ENCODE measurements at regions not wholly inside any gene's neighbourhood (a gene's known extent, or its start where the extent isn't known, plus 50 kb on each side); places are given as distances from the start of the nearest gene placed in this dataset.

DNA sequence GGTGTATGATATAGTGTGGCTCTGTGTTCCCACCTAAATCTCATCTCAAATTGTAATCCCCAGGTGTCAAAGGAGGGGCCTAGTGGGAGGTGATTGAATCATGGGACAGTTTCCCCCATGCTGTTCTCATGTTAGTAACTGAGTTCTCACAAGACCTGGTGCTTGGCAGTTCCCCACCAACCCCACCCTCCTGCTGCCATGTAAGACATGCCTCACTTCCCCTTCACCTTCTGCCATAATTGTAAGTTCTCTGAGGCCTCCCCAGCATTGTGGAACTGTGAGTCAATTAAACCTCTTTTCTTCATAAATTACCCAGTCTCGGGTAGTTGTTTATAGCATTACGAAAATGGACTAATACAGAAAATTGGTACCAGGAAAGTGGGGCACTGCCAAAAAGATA lies 1705.3 kb downstream of the NCAM2 start:
- no peaks in the 10 kb centered on the region for H3K27me3 ChIP-seq
- no peak for DNase-seq
- H3K9me3 ChIP-seq: no peaks in the 10 kb centered on the region
- H3K4me1 ChIP-seq: no peaks in the 10 kb centered on the region
- H3K27ac ChIP-seq: no peak overlapping the region
- no peak overlapping the region for H3K4me3 ChIP-seq
- H3K36me3 ChIP-seq: no peaks in the 10 kb centered on the region
- no peak for TF ChIP-seq POLR2A (IDR thresholded peaks at IDR 0.05)
- TF ChIP-seq, protein P1, sequence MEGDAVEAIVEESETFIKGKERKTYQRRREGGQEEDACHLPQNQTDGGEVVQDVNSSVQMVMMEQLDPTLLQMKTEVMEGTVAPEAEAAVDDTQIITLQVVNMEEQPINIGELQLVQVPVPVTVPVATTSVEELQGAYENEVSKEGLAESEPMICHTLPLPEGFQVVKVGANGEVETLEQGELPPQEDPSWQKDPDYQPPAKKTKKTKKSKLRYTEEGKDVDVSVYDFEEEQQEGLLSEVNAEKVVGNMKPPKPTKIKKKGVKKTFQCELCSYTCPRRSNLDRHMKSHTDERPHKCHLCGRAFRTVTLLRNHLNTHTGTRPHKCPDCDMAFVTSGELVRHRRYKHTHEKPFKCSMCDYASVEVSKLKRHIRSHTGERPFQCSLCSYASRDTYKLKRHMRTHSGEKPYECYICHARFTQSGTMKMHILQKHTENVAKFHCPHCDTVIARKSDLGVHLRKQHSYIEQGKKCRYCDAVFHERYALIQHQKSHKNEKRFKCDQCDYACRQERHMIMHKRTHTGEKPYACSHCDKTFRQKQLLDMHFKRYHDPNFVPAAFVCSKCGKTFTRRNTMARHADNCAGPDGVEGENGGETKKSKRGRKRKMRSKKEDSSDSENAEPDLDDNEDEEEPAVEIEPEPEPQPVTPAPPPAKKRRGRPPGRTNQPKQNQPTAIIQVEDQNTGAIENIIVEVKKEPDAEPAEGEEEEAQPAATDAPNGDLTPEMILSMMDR (IDR thresholded peaks at IDR 0.05): no peak

DNA sequence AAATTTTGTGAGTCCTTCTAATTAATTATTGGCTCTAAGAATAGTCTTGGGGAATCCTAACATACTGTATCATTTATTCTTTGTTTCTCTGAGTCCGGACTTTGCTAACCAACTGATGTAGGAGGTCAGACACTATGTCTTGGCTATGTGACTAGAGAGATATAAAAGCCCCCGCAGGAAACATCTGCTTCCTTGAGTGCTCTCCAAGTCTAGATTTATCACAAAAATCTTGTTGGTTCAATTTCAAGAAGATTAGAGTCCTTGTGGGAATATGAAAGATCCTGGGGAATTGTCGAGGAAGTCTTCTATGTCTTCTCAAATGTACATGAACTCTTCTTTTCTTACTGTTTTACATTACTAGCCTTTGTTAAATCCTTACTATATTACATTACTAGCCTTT lies 1712.5 kb downstream of the NCAM2 start:
- DNase-seq: no peak
- no peak for TF ChIP-seq POLR2A (IDR thresholded peaks at IDR 0.05)
- TF ChIP-seq, protein P1 (IDR thresholded peaks at IDR 0.05): no peak
- H3K4me1 ChIP-seq: no peaks in the 10 kb centered on the region
- H3K4me3 ChIP-seq: no peak overlapping the region
- H3K27me3 ChIP-seq: no peaks in the 10 kb centered on the region
- H3K9me3 ChIP-seq: peaks cover 0 to 3% (median 0%) of the 10 kb centered on the region in 4 donors
- no peaks in the 10 kb centered on the region for H3K36me3 ChIP-seq
- no peak overlapping the region for H3K27ac ChIP-seq

DNA sequence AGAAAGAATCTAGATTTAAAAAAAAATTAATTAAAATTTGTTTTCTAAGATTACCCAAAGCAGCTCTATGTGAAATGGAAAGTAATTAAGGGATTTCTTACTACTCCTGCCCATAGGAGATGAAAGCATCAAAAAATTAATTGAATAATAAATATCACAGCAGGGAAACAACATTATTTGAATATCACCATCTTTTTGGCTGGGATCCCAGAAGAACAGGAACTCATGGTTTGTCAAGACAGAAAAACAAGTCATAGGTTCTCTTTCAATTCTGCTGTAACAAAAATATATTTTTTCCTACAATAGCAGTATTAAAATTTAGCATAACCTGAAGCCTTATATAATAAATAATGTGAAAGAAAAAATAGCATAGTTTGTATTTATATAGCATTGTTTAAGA lies 1713.4 kb downstream of the NCAM2 start:
- Histone ChIP-seq H3K36me3 (no peaks in the 10 kb centered on the region), H3K9me3 (peaks cover 0 to 3% (median 0%) of the 10 kb centered on the region in 4 donors), H3K27me3 (no peaks in the 10 kb centered on the region), H3K27ac (no peak overlapping the region), H3K4me1 (no peaks in the 10 kb centered on the region), H3K4me3 (no peak overlapping the region)
- no peak for DNase-seq
- no peak for TF ChIP-seq POLR2A (IDR thresholded peaks at IDR 0.05)
- TF ChIP-seq, protein P1 (IDR thresholded peaks at IDR 0.05): no peak

DNA sequence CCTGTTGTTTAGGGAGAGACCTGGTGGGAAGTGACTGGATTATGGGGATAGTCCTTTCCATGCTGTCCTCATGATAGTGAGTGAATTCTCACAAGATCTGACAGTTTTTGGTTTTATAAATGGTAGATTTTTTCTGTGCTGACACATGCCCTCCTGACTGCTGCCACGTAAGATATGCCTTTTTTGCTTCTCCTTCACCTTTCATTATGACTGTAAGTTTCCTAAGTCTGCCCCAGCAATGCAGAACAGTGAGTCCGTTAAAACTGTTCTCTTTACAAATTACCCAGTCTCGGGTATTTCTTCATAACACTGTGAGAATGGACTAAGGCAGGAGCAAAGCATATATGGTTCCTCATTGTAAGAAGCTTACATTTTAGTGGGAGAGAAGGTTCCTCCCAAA lies 1727.2 kb downstream of the NCAM2 start:
- H3K4me3 ChIP-seq: no peak overlapping the region
- H3K9me3 ChIP-seq: peaks cover 0 to 6% (median 0%) of the 10 kb centered on the region in 4 donors
- no peaks in the 10 kb centered on the region for H3K4me1 ChIP-seq
- H3K36me3 ChIP-seq: no peaks in the 10 kb centered on the region
- no peaks in the 10 kb centered on the region for H3K27me3 ChIP-seq
- no peak overlapping the region for H3K27ac ChIP-seq
- no peak for TF ChIP-seq POLR2A (IDR thresholded peaks at IDR 0.05)
- TF ChIP-seq, protein P1 (IDR thresholded peaks at IDR 0.05): no peak
- DNase-seq: no peak

DNA sequence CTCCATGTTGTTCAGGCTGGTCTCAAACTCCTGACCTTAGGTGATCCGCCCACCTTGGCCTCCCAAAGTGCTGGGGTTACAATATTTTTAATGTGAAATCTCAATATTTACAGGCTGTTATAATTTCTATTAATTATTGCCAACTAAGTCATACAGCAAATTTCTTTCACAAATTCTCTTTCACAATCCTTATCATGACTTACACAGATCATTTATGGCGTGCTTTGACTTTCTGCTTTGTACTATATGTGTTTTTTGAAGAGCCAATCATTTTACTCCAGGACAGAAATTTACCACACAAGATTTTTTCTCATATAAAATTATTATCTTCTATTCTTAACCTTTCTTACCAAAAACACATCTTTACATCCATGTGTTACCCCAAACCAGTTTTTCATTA lies 1729.9 kb downstream of the NCAM2 start:
- Histone ChIP-seq H3K9me3 (peaks cover 0 to 6% (median 0%) of the 10 kb centered on the region in 4 donors), H3K27ac (no peak overlapping the region), H3K4me1 (no peaks in the 10 kb centered on the region), H3K27me3 (no peaks in the 10 kb centered on the region), H3K4me3 (no peak overlapping the region), H3K36me3 (no peaks in the 10 kb centered on the region)
- DNase-seq: no peak
- no peak for TF ChIP-seq POLR2A (IDR thresholded peaks at IDR 0.05)

DNA sequence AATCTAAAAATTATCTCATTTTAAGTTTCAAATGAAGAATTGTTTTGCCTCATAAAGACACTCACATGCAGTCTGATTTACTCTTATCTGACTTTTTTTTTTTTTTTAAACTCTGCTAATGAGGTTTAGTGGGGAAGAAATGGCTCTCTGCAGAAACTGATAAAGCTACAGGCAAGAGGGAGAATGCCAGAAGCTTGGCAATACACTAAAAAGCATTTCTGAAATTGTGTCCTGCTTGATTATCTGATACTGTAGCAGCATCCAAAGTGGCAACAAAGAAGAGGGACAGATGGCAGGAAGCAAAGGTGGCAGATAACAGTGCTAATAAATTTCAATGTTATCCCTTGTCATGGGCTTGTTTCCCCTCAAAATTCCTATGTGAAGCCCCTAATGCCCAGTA lies 1744.9 kb downstream of the NCAM2 start:
- H3K4me1 ChIP-seq: no peaks in the 10 kb centered on the region
- TF ChIP-seq, protein P1 (IDR thresholded peaks at IDR 0.05): no peak
- no peak for TF ChIP-seq POLR2A (IDR thresholded peaks at IDR 0.05)
- H3K4me3 ChIP-seq: no peak overlapping the region
- H3K27ac ChIP-seq: no peak overlapping the region
- no peaks in the 10 kb centered on the region for H3K9me3 ChIP-seq
- no peak for DNase-seq
- no peaks in the 10 kb centered on the region for H3K36me3 ChIP-seq
- no peaks in the 10 kb centered on the region for H3K27me3 ChIP-seq

All from Peyer's patch (tissue), 4 donors.